H1 (cell line): ENCODE measurements at regions not wholly inside any gene's neighbourhood (a gene's known extent, or its start where the extent isn't known, plus 50 kb on each side); places are given as distances from the start of the nearest gene placed in this dataset.

ENCODE experiments used
- CTCF ChIA-PET: fragments of 300-600 bp; sonication (Branson Sonifier 250); formaldehyde crosslinking; loops from one replicate; lab custom pipeline; 2021; ENCODE audit not compliant: partially characterized antibody; lab: Charles Lee
- POLR2A ChIA-PET: fragments of 300-600 bp; sonication (Branson Sonifier 250); formaldehyde crosslinking; loops from one replicate; lab custom pipeline; 2021; ENCODE audit warnings: inconsistent platforms; ENCODE audit not compliant: partially characterized antibody; lab: Charles Lee
- DNase-seq, 2 experiments: peaks; one replicate each; pipeline versions ENCODE4 v3.0.0 to v3.0.0-alpha.2; 2010 to 2022; ENCODE audit warnings: low spot score in 2 of 2, low read depth in 1 of 2, mixed read lengths in 1 of 2
- FAIRE-seq: peaks from 2 replicates; lab custom pipeline; 2011; peaks lifted over from hg19 to GRCh38; lab: Jason Lieb, UNC
- H2AFZ ChIP-seq: 2 replicates; pipeline ENCODE4 v1.8.1; 2012; ENCODE audit warnings: low read length, inconsistent platforms
- H2AK5ac ChIP-seq: 2 replicates; pipeline ENCODE4 v1.6.1; 2013; ENCODE audit warnings: low read depth, low read length
- H2BK120ac ChIP-seq: replicated peaks from 2 replicates; pipeline ENCODE3; 2013; ENCODE audit warnings: low read depth, low read length, inconsistent platforms
- H2BK12ac ChIP-seq: 2 replicates; pipeline ENCODE4 v1.6.1; 2013; ENCODE audit warnings: low read depth, low read length
- H2BK15ac ChIP-seq: 2 replicates; pipeline ENCODE4 v1.6.1; 2013; ENCODE audit warnings: low read length
- H2BK20ac ChIP-seq: 2 replicates; pipeline ENCODE4 v1.6.1; 2013; ENCODE audit warnings: low read length
- H2BK5ac ChIP-seq: 2 replicates; pipeline ENCODE4 v1.6.1; 2013; ENCODE audit warnings: low read depth, low read length
- H3K14ac ChIP-seq: 2 replicates; pipeline ENCODE4 v1.6.1; 2013; ENCODE audit warnings: inconsistent platforms; ENCODE audit not compliant: insufficient read length
- H3K18ac ChIP-seq: 2 replicates; pipeline ENCODE4 v1.6.1; 2013; ENCODE audit warnings: low read length; ENCODE audit errors: extremely low read depth
- H3K23ac ChIP-seq: 2 replicates; pipeline ENCODE4 v1.6.1; 2013; ENCODE audit warnings: inconsistent platforms; ENCODE audit not compliant: insufficient read length
- H3K23me2 ChIP-seq: 2 replicates; pipeline ENCODE4 v1.6.1; 2013; ENCODE audit warnings: low read depth, low read length
- H3K27ac ChIP-seq: 2 replicates; pipeline ENCODE4 v1.6.1; 2011; ENCODE audit warnings: low read depth, low read length, inconsistent platforms
- H3K27me3 ChIP-seq, 4 experiments: replicated peaks in 1 of 4; 1 replicate in 1 of 4; 2 replicates in 3 of 4; pipeline versions ENCODE4 v1.6.1 to v1.8.1; 2011 to 2013; ENCODE audit warnings: low read length in 3 of 4, mild to moderate bottlenecking in 3 of 4, inconsistent platforms in 2 of 4, mixed read lengths in 2 of 4, moderate library complexity in 1 of 4; ENCODE audit not compliant: control insufficient read depth in 3 of 4, insufficient read depth in 3 of 4; ENCODE audit errors: extremely low read depth in 1 of 4
- H3K36me3 ChIP-seq, 4 experiments: 2 replicates each; pipeline versions ENCODE4 v1.6.1 to v1.8.1; 2011 to 2013; ENCODE audit warnings: mild to moderate bottlenecking in 4 of 4, low read length in 3 of 4, moderate library complexity in 2 of 4, control low read depth in 1 of 4, inconsistent platforms in 1 of 4; ENCODE audit not compliant: insufficient read depth in 4 of 4, control insufficient read depth in 2 of 4
- H3K4ac ChIP-seq: replicated peaks from 2 replicates; pipeline ENCODE3; 2013; ENCODE audit warnings: low read length, low read depth, mixed read lengths, inconsistent platforms; ENCODE audit not compliant: insufficient read length
- H3K4me1 ChIP-seq, 4 experiments: replicated peaks in 1 of 4; 1 replicate in 1 of 4; 2 replicates in 3 of 4; pipeline versions ENCODE4 v1.6.1 to v1.8.1; 2011 to 2013; ENCODE audit warnings: low read length in 3 of 4, inconsistent platforms in 2 of 4, mixed read lengths in 1 of 4; ENCODE audit not compliant: insufficient read depth in 4 of 4, control insufficient read depth in 3 of 4
- H3K4me2 ChIP-seq, 2 experiments: 2 replicates each; pipeline versions ENCODE4 v1.6.1 to v1.8.1; 2011 to 2013; ENCODE audit warnings: low read depth in 2 of 2, low read length in 2 of 2, control low read depth in 1 of 2, inconsistent platforms in 1 of 2, mild to moderate bottlenecking in 1 of 2; ENCODE audit not compliant: insufficient read depth in 1 of 2
- H3K4me3 ChIP-seq, 4 experiments: fragments of 200-600, 300-600 bp in 1 of 4; sonication (generic), shearing (Covaris generic), sonication (Bioruptor Twin) in 1 of 4; 2 replicates each; pipeline versions ENCODE4 v1.5.1 to v1.8.1; 2011 to 2016; ENCODE audit warnings: low read length in 4 of 4, low read depth in 3 of 4, control low read depth in 2 of 4, inconsistent platforms in 2 of 4, mild to moderate bottlenecking in 2 of 4, mixed read lengths in 1 of 4, moderate library complexity in 1 of 4; ENCODE audit not compliant: insufficient read depth in 2 of 4; ENCODE audit errors: extremely low read depth in 1 of 4
- H3K56ac ChIP-seq: replicated peaks from 2 replicates; pipeline ENCODE3; 2013; ENCODE audit warnings: low read depth, mild to moderate bottlenecking, mixed read lengths, low read length, inconsistent platforms; ENCODE audit not compliant: insufficient read length
- H3K79me1 ChIP-seq: 2 replicates; pipeline ENCODE4 v1.6.1; 2013; ENCODE audit warnings: low read depth, low read length, control low read depth
- H3K79me2 ChIP-seq, 2 experiments: 2 replicates each; pipeline versions ENCODE4 v1.6.1 to v1.8.1; 2012 to 2013; ENCODE audit warnings: low read length in 2 of 2, mild to moderate bottlenecking in 2 of 2, inconsistent platforms in 1 of 2; ENCODE audit not compliant: insufficient read depth in 2 of 2, control insufficient read depth in 1 of 2
- H3K9ac ChIP-seq, 4 experiments: replicated peaks in 1 of 4; 1 replicate in 1 of 4; 2 replicates in 3 of 4; pipeline versions ENCODE4 v1.6.1 to v1.8.1; 2011 to 2013; ENCODE audit warnings: low read depth in 3 of 4, low read length in 3 of 4, control low read depth in 2 of 4, mild to moderate bottlenecking in 2 of 4, moderate library complexity in 2 of 4, inconsistent platforms in 1 of 4; ENCODE audit errors: extremely low read depth in 1 of 4
- H3K9me3 ChIP-seq, 2 experiments: 2 replicates each; pipeline versions ENCODE4 v1.6.1 to v1.8.1; 2012 to 2013; ENCODE audit warnings: mild to moderate bottlenecking in 2 of 2, moderate library complexity in 2 of 2, control low read depth in 1 of 2, inconsistent platforms in 1 of 2, low read depth in 1 of 2, low read length in 1 of 2, mixed read lengths in 1 of 2; ENCODE audit not compliant: insufficient read depth in 2 of 2
- H4K20me1 ChIP-seq, 2 experiments: replicated peaks in 1 of 2; 2 replicates each; pipeline versions ENCODE3 to v1.8.1; 2011 to 2013; ENCODE audit warnings: inconsistent platforms in 2 of 2, low read length in 2 of 2, mild to moderate bottlenecking in 1 of 2; ENCODE audit not compliant: insufficient read depth in 2 of 2, control insufficient read depth in 1 of 2
- H4K5ac ChIP-seq: 2 replicates; pipeline ENCODE4 v1.6.1; 2013; ENCODE audit warnings: low read length, low read depth, mixed read lengths, inconsistent platforms; ENCODE audit not compliant: insufficient read length
- H4K8ac ChIP-seq: 2 replicates; pipeline ENCODE4 v1.8.0; 2013; ENCODE audit warnings: mild to moderate bottlenecking, moderate library complexity, low read length, inconsistent platforms; ENCODE audit not compliant: insufficient read depth; ENCODE audit errors: extremely low read depth
- H4K91ac ChIP-seq: replicated peaks from 2 replicates; pipeline ENCODE3; 2013; ENCODE audit warnings: low read length, mixed read lengths, inconsistent platforms; ENCODE audit not compliant: insufficient read length
- ASH2L ChIP-seq: fragments of 200-600, 300-600 bp; sonication (generic); IDR thresholded peaks from one replicate; pipeline ENCODE4 v1.7.1; 2017; ENCODE audit warnings: low read length
- BACH1 ChIP-seq: IDR thresholded peaks from 2 replicates; pipeline ENCODE4 v1.6.1; 2012; ENCODE audit warnings: low read length, improper control_type of control experiment
- BRCA1 ChIP-seq: IDR thresholded peaks from 2 replicates; pipeline ENCODE4 v1.6.1; 2012; ENCODE audit warnings: low read depth, low read length, improper control_type of control experiment
- CEBPB ChIP-seq: IDR thresholded peaks from 2 replicates; pipeline ENCODE4 v1.6.1; 2012; ENCODE audit warnings: low read depth, low read length
- CHD1 ChIP-seq: IDR thresholded peaks from 2 replicates; pipeline ENCODE4 v1.6.1; 2012; ENCODE audit warnings: low read depth, low read length, improper control_type of control experiment
- FOSL1 ChIP-seq: IDR thresholded peaks from 2 replicates; pipeline ENCODE4 v1.6.1; 2011; ENCODE audit warnings: mild to moderate bottlenecking, low read depth, low read length, moderate library complexity; ENCODE audit not compliant: insufficient read depth
- NANOG ChIP-seq: IDR thresholded peaks from 2 replicates; pipeline ENCODE4 v1.6.1; 2011; ENCODE audit warnings: low read length, low read depth, mild to moderate bottlenecking, inconsistent platforms; ENCODE audit not compliant: insufficient read depth, poor library complexity, severe bottlenecking
- NRF1 ChIP-seq: IDR thresholded peaks from 2 replicates; pipeline ENCODE4 v1.6.1; 2011; ENCODE audit warnings: mild to moderate bottlenecking, low read depth, low read length, improper control_type of control experiment
- PHF8 ChIP-seq: fragments of 200-600 bp; sonication (generic); conservative IDR thresholded peaks from 2 replicates; pipeline ENCODE4 v1.7.1; 2012; ENCODE audit warnings: low read depth, mild to moderate bottlenecking, inconsistent platforms, low read length, moderate library complexity
- SIX5 ChIP-seq: IDR thresholded peaks from 2 replicates; pipeline ENCODE4 v1.6.1; 2011; ENCODE audit warnings: mild to moderate bottlenecking, low read depth, low read length
- ZNF274 ChIP-seq: IDR thresholded peaks from 2 replicates; pipeline ENCODE4 v1.7.0; 2012; ENCODE audit warnings: low read length, borderline replicate concordance; ENCODE audit errors: extremely low read depth
- WGBS, 2 experiments: shearing (Covaris generic) in 1 of 2; methylation state at CpG; one replicate each; pipeline versions ENCODE4 v1.1.6 to v1.1.7; 2013 to 2015; ENCODE audit warnings: low lambda C conversion rate in 2 of 2, mixed read lengths in 2 of 2, inconsistent platforms in 1 of 2, low coverage in 1 of 2, missing lambda C conversion rate in 1 of 2; ENCODE audit not compliant: insufficient replicate concordance in 2 of 2, insufficient coverage in 1 of 2, insufficient read length in 1 of 2; ENCODE audit errors: extremely low coverage in 1 of 2, missing lambda C conversion rate in 1 of 2; 5-methylcytosine and 5-hydroxymethylcytosine counted together

DNA sequence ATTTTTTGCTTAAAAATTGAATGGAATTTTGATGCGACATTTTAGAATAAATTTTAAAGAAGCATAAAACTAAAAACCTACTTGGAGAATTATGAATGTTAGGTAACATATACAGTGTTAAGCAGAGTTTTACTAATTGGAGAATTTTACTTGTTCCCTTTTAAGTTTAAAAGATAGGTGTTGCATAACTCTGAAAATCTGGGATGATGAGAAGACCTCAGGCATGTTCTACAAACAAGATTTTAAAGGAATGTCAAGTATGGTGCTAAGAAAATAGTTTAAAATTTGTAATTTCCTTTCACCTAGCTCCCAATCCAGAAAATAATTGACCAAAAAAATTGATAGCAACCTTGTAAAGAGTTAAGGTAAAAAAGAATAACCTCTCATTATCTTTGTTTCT, 135.8 kb downstream of the RFC3 start:
- CTCF ChIA-PET = interaction anchor here (0.6 kb wide), 1 partner anchor 208 kb away, joined by 3 read pairs; no protein-coding TSS in a partner anchor
- H3K79me2 ChIP-seq = no peaks in the 10 kb centered on the region
- no peak overlapping the region for H3K14ac ChIP-seq
- FAIRE-seq (no peak), DNase-seq (no peak)
- no peak overlapping the region for H4K8ac ChIP-seq
- no peak overlapping the region for H3K56ac ChIP-seq
- H2AFZ ChIP-seq = no peak overlapping the region
- no peaks in the 10 kb centered on the region for H3K27me3 ChIP-seq
- no peak overlapping the region for H3K4ac ChIP-seq
- H4K5ac ChIP-seq = no peak overlapping the region
- H3K36me3 ChIP-seq = no peaks in the 10 kb centered on the region
- H3K9ac ChIP-seq = no peak overlapping the region
- H3K4me3 ChIP-seq = no peak overlapping the region
- no peak overlapping the region for H2BK5ac ChIP-seq
- H3K4me1 ChIP-seq = 0 out of 7 replicates have a peak, but pooled peaks cover 0 to 3% (median 0%) of the 10 kb centered on the region in 4 experiments
- H2AK5ac ChIP-seq = no peak overlapping the region
- H3K9me3 ChIP-seq = no peaks in the 10 kb centered on the region
- H3K23ac ChIP-seq = no peak overlapping the region
- no peaks in the 10 kb centered on the region for H4K20me1 ChIP-seq
- no peak overlapping the region for H3K18ac ChIP-seq
- no peaks in the 10 kb centered on the region for H3K23me2 ChIP-seq
- 90% methylated on average over 1 of the region's 1 CpG; no CpG with 5 or more reads in 1 of the 2 experiments for WGBS, 2 experiments
- no peak overlapping the region for H2BK120ac ChIP-seq
- no peak overlapping the region for H2BK12ac ChIP-seq
- H4K91ac ChIP-seq = no peak overlapping the region
- H3K4me2 ChIP-seq = no peak overlapping the region
- no peak overlapping the region for H2BK20ac ChIP-seq
- no peak overlapping the region for H3K27ac ChIP-seq
- no peak overlapping the region for H2BK15ac ChIP-seq
- no peaks in the 10 kb centered on the region for H3K79me1 ChIP-seq
- POLR2A ChIA-PET = no interaction called here
- TF ChIP-seq SIX5 = no peak
- no peak for TF ChIP-seq NRF1
- TF ChIP-seq NANOG = no peak
- no peak for TF ChIP-seq BRCA1
- no peak for TF ChIP-seq ASH2L
- no peak for TF ChIP-seq FOSL1
- TF ChIP-seq CHD1 = no peak
- TF ChIP-seq CEBPB = no peak
- no peak for TF ChIP-seq PHF8
- TF ChIP-seq ZNF274 = no peak
- no peak for TF ChIP-seq BACH1
